Fibroblast of pulmonary artery (primary cell): ENCODE measurements at regions not wholly inside any gene's neighbourhood (a gene's known extent, or its start where the extent isn't known, plus 50 kb on each side); places are given as distances from the start of the nearest gene placed in this dataset.

ENCODE experiments used
- DNase-seq: peaks from one replicate; pipeline ENCODE4 v3.0.0-alpha.2; 2010; ENCODE audit warnings: low read depth
- H3K4me3 ChIP-seq: replicated peaks from 2 replicates; pipeline ENCODE4 v1.5.1; 2011; ENCODE audit warnings: low read depth, mild to moderate bottlenecking, control low read depth, low read length, moderate library complexity
- TF ChIP-seq, protein P1 (sequence below): IDR thresholded peaks from 2 replicates; pipeline ENCODE4 v1.5.1; 2011; ENCODE audit warnings: mild to moderate bottlenecking, control low read depth, low read length, inconsistent platforms; ENCODE audit errors: missing control alignments

DNA sequence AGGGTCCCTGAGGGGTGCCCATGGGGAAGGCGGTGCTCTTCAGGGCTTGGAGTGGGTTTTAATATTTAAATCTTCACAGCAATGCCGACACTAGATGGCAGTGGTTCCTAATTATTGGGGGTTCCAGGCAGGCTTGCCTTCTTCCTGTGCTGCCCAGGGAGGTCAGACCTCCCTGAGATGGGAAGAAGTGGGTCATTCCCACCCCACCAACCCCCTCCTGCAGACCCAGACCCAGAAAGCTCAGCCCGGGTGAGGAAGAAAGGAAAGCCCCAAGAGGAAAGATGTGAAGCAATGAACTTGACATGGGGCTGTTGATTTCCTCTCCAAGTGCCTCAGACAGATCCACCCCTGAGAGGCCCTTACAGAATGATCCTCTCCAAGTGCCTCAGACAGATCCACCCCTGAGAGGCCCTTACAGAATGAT lies 85.1 kb upstream of the LANCL2 start:
- DNase-seq = peak; percentile 80
- TF ChIP-seq, protein P1, sequence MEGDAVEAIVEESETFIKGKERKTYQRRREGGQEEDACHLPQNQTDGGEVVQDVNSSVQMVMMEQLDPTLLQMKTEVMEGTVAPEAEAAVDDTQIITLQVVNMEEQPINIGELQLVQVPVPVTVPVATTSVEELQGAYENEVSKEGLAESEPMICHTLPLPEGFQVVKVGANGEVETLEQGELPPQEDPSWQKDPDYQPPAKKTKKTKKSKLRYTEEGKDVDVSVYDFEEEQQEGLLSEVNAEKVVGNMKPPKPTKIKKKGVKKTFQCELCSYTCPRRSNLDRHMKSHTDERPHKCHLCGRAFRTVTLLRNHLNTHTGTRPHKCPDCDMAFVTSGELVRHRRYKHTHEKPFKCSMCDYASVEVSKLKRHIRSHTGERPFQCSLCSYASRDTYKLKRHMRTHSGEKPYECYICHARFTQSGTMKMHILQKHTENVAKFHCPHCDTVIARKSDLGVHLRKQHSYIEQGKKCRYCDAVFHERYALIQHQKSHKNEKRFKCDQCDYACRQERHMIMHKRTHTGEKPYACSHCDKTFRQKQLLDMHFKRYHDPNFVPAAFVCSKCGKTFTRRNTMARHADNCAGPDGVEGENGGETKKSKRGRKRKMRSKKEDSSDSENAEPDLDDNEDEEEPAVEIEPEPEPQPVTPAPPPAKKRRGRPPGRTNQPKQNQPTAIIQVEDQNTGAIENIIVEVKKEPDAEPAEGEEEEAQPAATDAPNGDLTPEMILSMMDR = peak; percentile 63

DNA sequence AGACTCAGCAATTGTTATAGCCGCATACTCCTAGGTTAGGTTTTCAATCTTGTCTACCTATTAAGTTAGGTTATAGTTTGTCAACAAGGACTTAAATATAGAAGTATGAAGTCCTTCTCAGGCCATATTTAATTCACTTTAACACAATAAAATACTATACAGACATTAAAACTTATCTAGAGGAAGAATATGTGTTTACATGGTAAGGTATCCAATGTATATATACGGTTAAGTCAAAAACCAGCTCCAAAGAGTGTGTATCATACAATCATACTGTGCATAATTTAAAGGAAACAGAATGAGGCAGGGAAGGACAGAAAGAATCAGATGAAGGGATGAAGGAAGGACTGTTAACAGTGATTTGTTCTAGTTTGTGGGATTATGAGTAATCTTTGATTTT lies 79.5 kb upstream of the LANCL2 start:
- no peak for DNase-seq
- H3K4me3 ChIP-seq = no peak overlapping the region
- TF ChIP-seq, protein P1 = no peak

More for the DNA sequence above, 85.1 kb upstream of the LANCL2 start:
- no peak overlapping the region for H3K4me3 ChIP-seq

DNA sequence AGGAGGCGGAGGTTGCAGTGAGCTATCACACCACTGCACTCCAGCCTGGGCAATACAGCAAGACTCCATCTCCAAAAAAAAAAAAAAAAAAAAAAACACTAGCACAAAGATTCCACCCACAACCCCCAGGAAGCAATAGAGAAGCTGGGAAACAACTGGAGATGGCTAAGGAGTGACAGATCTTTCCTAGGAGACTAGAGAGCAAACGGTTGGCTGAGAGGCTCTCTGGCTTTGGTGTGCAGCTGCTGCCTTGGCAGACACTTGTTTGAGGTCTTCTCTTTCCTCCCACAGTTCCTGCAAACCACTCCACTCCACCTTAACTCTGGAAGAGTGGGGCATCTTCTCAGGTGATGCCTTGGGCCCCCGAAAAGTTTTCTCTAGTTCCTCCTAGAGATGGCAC lies 78.5 kb upstream of the LANCL2 start:
- TF ChIP-seq, protein P1 = no peak
- no peak overlapping the region for H3K4me3 ChIP-seq
- no peak for DNase-seq

DNA sequence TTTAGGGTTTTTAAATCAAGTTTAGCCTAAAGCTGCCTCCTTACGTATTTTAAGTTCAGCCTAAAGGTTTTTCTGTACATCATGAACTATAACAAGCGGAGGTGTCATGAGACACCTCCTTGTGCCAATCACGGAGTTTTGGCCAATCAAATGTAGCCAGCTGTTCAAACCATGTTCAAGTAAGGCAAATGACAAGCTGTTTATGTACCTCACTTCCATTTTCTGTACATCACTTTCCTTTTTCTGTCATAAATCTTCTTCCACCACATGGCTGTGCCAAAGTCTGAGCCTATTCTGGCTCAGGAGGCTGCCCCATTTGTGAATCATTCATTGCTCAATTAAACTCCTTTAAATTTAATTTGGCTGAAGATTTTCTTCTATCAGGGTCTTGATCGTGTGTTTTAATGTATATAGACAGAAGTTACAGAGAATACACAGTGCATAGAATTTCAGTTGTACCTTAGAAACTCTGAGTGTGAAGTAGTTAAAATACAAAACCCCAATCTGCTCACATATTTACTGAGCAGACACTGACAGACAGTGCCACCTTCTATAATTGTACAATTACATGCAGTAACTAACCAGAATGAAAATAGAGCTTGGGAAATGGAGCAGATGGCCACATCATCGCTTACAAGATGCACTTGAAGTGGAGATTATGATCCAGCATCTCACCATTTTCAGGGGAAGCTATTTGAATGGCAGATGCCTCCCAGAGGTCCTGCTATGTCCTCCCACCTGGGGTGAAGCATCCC lies 76.9 kb upstream of the LANCL2 start:
- DNase-seq = no peak
- no peak overlapping the region for H3K4me3 ChIP-seq
- TF ChIP-seq, protein P1 = no peak

DNA sequence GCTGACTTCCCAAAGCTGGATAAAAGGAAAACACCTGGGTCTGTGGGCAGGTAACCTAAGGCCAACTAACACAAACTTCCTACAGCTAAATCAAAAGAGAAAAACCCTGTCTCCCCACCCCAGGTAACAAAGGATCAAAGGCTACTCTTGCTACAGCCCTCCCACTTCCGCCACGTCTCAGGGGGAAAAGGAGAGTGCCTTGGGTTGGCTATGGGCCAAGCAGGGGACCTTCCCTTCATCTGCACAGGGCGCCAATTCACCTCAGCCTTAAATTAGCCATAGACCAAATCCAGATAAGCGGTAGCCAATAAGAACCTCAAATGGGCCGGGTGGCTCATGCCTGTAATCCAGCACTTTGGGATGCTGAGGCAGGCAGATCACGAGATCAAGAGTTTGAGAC lies 69.1 kb upstream of the LANCL2 start:
- DNase-seq = no peak
- TF ChIP-seq, protein P1 = no peak
- H3K4me3 ChIP-seq = no peak overlapping the region

DNA sequence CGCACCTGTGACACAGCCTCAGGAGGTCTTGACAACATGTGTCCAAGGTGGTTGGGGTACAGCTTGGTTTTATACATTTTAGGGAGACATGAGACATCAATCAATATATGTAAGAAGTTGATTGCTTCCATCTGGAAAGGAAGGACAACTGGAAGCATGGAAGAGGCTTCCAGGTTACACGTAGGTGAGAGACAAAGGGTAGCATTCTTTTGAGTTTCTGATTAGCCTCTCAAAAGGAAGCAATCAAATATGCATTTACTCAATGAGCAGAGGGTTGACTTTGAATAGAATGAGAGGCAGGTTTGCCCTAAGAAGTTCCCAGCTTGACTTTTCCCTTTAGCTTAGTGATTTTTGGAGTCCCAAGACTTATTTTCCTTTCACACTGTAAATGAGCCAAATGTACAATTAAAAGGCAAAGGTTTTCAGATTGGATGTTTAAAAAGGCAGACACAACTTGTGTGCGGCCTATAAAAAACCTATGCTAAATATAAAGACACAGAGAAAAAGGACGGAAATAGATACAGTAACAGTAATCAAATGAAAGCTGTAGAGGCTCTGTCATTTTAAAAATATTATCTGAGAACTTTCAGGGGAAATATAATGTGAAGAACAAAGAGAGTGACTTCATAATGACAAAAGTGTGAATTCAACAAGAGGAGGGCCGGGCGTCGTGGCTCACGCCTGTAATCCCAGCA lies 65.7 kb upstream of the LANCL2 start:
- TF ChIP-seq, protein P1 = no peak
- DNase-seq = no peak
- H3K4me3 ChIP-seq = no peak overlapping the region
